HepG2 (cell line): ENCODE measurements at regions not wholly inside any gene's neighbourhood (a gene's known extent, or its start where the extent isn't known, plus 50 kb on each side); places are given as distances from the start of the nearest gene placed in this dataset.

Experiments used
- ATAC-seq: fragments of 200-7000 bp; cut with Tn5 transposase; 3 replicates; pipeline ENCODE4 v1.9.1; 2020; ENCODE audit warnings: mild to moderate bottlenecking, moderate library complexity
- BruUV-seq: library from RNA; stranded (reverse); fragments of 400-500 nt; replicated peaks from 2 replicates; lab custom pipeline; 2021; lab: Mats Ljungman, UMichigan
- CTCF ChIA-PET: fragments of 300-600 bp; formaldehyde crosslinking; extraction: SDS; loops from one replicate; lab custom pipeline; 2021; ENCODE audit warnings: low total read pairs, inconsistent platforms, low intra/inter-chr PET ratio; lab: Yijun Ruan, JAX
- POLR2A ChIA-PET: fragments of 350-600 bp; sonication (Branson Sonifier 250); formaldehyde crosslinking; loops from one replicate; lab custom pipeline; 2020; ENCODE audit warnings: antibody characterized with exemption, inconsistent platforms; lab: Yijun Ruan, JAX
- DNase-seq: peaks from one replicate; pipeline ENCODE4 v3.0.0-alpha.2; 2015; ENCODE audit warnings: low spot score
- FAIRE-seq: peaks from 3 replicates; lab custom pipeline; 2011; peaks lifted over from hg19 to GRCh38; lab: Jason Lieb, UNC
- H2AFZ ChIP-seq: one replicate; pipeline ENCODE4 v1.6.1; 2011; ENCODE audit warnings: low read length, inconsistent platforms
- H3K27ac ChIP-seq: fragments of 300-600 bp; 3 replicates; pipeline ENCODE4 v1.8.0; 2011; ENCODE audit warnings: mixed run types, mild to moderate bottlenecking, mixed read lengths, low read length, inconsistent platforms; ENCODE audit not compliant: insufficient read depth; ENCODE audit errors: extremely low read length
- H3K27me3 ChIP-seq, 2 experiments: fragments of 200-600 bp in 1 of 2; 2 replicates in 1 of 2; 3 replicates in 1 of 2; pipeline versions ENCODE4 v1.6.0 to v1.8.0; 2011; ENCODE audit warnings: low read length in 2 of 2, mild to moderate bottlenecking in 2 of 2, moderate library complexity in 2 of 2, inconsistent platforms in 1 of 2; ENCODE audit not compliant: insufficient read depth in 2 of 2, control insufficient read depth in 1 of 2
- H3K36me3 ChIP-seq, 2 experiments: fragments of 200-600 bp in 1 of 2; replicated peaks in 1 of 2; 2 replicates in 1 of 2; 3 replicates in 1 of 2; pipeline versions ENCODE4 v1.5.1 to v1.8.0; 2011; ENCODE audit warnings: low read length in 2 of 2, inconsistent platforms in 1 of 2; ENCODE audit not compliant: insufficient read depth in 2 of 2, control insufficient read depth in 1 of 2
- H3K4me1 ChIP-seq: 2 replicates; pipeline ENCODE4 v1.5.1; 2012; ENCODE audit warnings: low read length, inconsistent platforms; ENCODE audit not compliant: insufficient read depth
- H3K4me2 ChIP-seq: 2 replicates; pipeline ENCODE4 v1.6.0; 2011; ENCODE audit warnings: low read depth, low read length, inconsistent platforms
- H3K4me3 ChIP-seq, 3 experiments: fragments of 200-600 bp in 1 of 3; sonication (generic), shearing (Covaris generic) in 1 of 3; replicated peaks in 1 of 3; 2 replicates each; pipeline ENCODE4 v1.5.1; 2011 to 2016; ENCODE audit warnings: low read length in 3 of 3, inconsistent platforms in 2 of 3, low read depth in 2 of 3, mild to moderate bottlenecking in 2 of 3, control low read depth in 1 of 3, mixed read lengths in 1 of 3; ENCODE audit not compliant: insufficient read depth in 1 of 3
- H3K79me2 ChIP-seq: one replicate; pipeline ENCODE4 v1.6.1; 2011; ENCODE audit warnings: low read length, inconsistent platforms; ENCODE audit not compliant: insufficient read depth
- H3K9ac ChIP-seq: 2 replicates; pipeline ENCODE4 v1.6.0; 2011; ENCODE audit warnings: mild to moderate bottlenecking, low read depth, low read length, inconsistent platforms; ENCODE audit not compliant: insufficient read depth
- H3K9me3 ChIP-seq: 2 replicates; pipeline ENCODE4 v1.5.1; 2012; ENCODE audit warnings: mild to moderate bottlenecking, low read length
- H4K20me1 ChIP-seq: 2 replicates; pipeline ENCODE4 v1.6.0; 2011; ENCODE audit warnings: inconsistent platforms, mild to moderate bottlenecking, low read length, moderate library complexity; ENCODE audit not compliant: insufficient read depth
- BCL6 ChIP-seq: IDR thresholded peaks from 2 replicates; pipeline ENCODE4 v1.6.1; 2016; ENCODE audit warnings: missing genetic modification reagents, missing compliant biosample characterization
- HHEX ChIP-seq: IDR thresholded peaks from 2 replicates; pipeline ENCODE4 v1.6.1; 2016; ENCODE audit warnings: control low read depth
- ONECUT2 ChIP-seq: sonication (generic); formaldehyde crosslinking; IDR thresholded peaks from 2 replicates; pipeline ENCODE4 v1.4.0; 2020; ENCODE audit warnings: missing genetic modification reagents
- PAF1 ChIP-seq: IDR thresholded peaks from 2 replicates; pipeline ENCODE4 v1.6.1; 2016; ENCODE audit warnings: missing genetic modification reagents, missing compliant biosample characterization
- POGZ ChIP-seq: sonication (generic); formaldehyde crosslinking; IDR thresholded peaks from 2 replicates; pipeline ENCODE4 v1.4.0; 2020; ENCODE audit warnings: mild to moderate bottlenecking, missing genetic modification reagents
- ZFYVE20 ChIP-seq: sonication (generic); formaldehyde crosslinking; IDR thresholded peaks from 2 replicates; pipeline ENCODE4 v1.8.0; 2023; ENCODE audit warnings: low read depth, mild to moderate bottlenecking, moderate library complexity, missing genetic modification reagents, borderline replicate concordance
- ZNF121 ChIP-seq: sonication (generic); formaldehyde crosslinking; IDR thresholded peaks from 2 replicates; pipeline ENCODE4 v1.5.0; 2020; ENCODE audit warnings: mild to moderate bottlenecking, missing genetic modification reagents
- ZNF451 ChIP-seq: sonication (generic); formaldehyde crosslinking; IDR thresholded peaks from 2 replicates; pipeline ENCODE4 v1.5.0; 2020; ENCODE audit warnings: mild to moderate bottlenecking, missing genetic modification reagents
- WGBS: methylation state at CpG from one replicate; pipeline ENCODE4 v1.1.6; 2017; ENCODE audit warnings: low lambda C conversion rate; 5-methylcytosine and 5-hydroxymethylcytosine counted together
- in situ Hi-C: cut with HindIII; loops from 2 replicates; pipeline ENCODE4 v1.10.0; 2017; ENCODE audit warnings: low pct_unique_long_range_greater_than_20kb; ENCODE audit not compliant: extremely low pct_ligation_motif_present
- intact Hi-C: fragments of 100-400 bp; cut with micrococcal nuclease; formaldehyde crosslinking; loops from one replicate; pipeline ENCODE4 v1.10.0; 2022; ENCODE audit not compliant: unreplicated experiment
- TF ChIP-seq, protein P1 (sequence below): sonication (generic); formaldehyde crosslinking; IDR thresholded peaks from 2 replicates; pipeline ENCODE4 v1.5.0; 2020; ENCODE audit warnings: mild to moderate bottlenecking, missing genetic modification reagents, moderate library complexity
- TF ChIP-seq, protein P2 (sequence below): sonication (generic); formaldehyde crosslinking; IDR thresholded peaks from 2 replicates; pipeline ENCODE4 v1.5.1; 2020; ENCODE audit warnings: mild to moderate bottlenecking, missing genetic modification reagents, moderate library complexity
- TF ChIP-seq, protein P3 (sequence below): sonication (generic); formaldehyde crosslinking; conservative IDR thresholded peaks from 2 replicates; pipeline ENCODE4 v1.8.0; 2022; ENCODE audit warnings: low read depth, missing genetic modification reagents
- TF ChIP-seq, protein P4 (sequence below): sonication (generic); formaldehyde crosslinking; IDR thresholded peaks from 2 replicates; pipeline ENCODE4 v1.5.0; 2020; ENCODE audit warnings: missing genetic modification reagents

DNA sequence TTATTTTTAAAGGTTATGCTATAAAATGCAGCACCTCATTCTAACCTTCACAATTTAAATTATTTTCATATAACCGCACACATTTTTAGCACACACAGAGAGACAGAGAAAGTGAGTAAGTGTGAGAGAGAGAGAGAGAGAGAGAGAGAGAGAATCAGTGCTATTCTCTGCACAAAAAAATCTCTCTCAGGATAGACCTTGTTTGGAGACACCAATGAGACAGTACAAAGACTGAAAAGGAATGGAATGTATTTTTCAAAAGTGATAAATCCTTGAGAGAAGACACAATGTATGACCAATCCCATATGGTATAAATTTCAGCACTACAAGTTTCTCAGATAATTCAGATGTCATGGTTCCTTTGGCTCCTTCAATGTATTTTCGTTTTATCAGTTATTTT, 132.1 kb upstream of the PCDH18 start:
- Histone ChIP-seq H3K27me3 (no peaks in the 10 kb centered on the region), H3K9ac (no peak overlapping the region), H2AFZ (no peak overlapping the region), H3K4me2 (no peak overlapping the region), H3K27ac (no peak overlapping the region), H3K4me3 (no peak overlapping the region), H3K9me3 (no peaks in the 10 kb centered on the region), H3K79me2 (no peaks in the 10 kb centered on the region), H3K4me1 (no peaks in the 10 kb centered on the region), H4K20me1 (no peaks in the 10 kb centered on the region; the same call in 1 of the 2 replicates), H3K36me3 (no peaks in the 10 kb centered on the region)
- ChIA-PET CTCF (no interaction called here), POLR2A (no interaction called here)
- in situ Hi-C loops, result no loop called here
- no peak for DNase-seq
- no peak for FAIRE-seq
- no peak for ATAC-seq
- 27% methylated on average over 2 of the region's 2 CpGs for WGBS
- no TSS peak for BruUV-seq
- intact Hi-C loops, result no loop called here
- TF ChIP-seq BCL6 (CRISPR knock-in tag) (no peak), HHEX (CRISPR knock-in tag) (no peak), ZNF451 (CRISPR knock-in tag) (no peak), ZNF121 (CRISPR knock-in tag) (no peak), PAF1 (CRISPR knock-in tag) (no peak), POGZ (CRISPR knock-in tag) (no peak), ONECUT2 (CRISPR knock-in tag) (no peak), ZFYVE20 (CRISPR knock-in tag) (no peak)
- TF ChIP-seq, protein P1, sequence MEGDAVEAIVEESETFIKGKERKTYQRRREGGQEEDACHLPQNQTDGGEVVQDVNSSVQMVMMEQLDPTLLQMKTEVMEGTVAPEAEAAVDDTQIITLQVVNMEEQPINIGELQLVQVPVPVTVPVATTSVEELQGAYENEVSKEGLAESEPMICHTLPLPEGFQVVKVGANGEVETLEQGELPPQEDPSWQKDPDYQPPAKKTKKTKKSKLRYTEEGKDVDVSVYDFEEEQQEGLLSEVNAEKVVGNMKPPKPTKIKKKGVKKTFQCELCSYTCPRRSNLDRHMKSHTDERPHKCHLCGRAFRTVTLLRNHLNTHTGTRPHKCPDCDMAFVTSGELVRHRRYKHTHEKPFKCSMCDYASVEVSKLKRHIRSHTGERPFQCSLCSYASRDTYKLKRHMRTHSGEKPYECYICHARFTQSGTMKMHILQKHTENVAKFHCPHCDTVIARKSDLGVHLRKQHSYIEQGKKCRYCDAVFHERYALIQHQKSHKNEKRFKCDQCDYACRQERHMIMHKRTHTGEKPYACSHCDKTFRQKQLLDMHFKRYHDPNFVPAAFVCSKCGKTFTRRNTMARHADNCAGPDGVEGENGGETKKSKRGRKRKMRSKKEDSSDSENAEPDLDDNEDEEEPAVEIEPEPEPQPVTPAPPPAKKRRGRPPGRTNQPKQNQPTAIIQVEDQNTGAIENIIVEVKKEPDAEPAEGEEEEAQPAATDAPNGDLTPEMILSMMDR (CRISPR knock-in tag), result no peak
- TF ChIP-seq, protein P2, sequence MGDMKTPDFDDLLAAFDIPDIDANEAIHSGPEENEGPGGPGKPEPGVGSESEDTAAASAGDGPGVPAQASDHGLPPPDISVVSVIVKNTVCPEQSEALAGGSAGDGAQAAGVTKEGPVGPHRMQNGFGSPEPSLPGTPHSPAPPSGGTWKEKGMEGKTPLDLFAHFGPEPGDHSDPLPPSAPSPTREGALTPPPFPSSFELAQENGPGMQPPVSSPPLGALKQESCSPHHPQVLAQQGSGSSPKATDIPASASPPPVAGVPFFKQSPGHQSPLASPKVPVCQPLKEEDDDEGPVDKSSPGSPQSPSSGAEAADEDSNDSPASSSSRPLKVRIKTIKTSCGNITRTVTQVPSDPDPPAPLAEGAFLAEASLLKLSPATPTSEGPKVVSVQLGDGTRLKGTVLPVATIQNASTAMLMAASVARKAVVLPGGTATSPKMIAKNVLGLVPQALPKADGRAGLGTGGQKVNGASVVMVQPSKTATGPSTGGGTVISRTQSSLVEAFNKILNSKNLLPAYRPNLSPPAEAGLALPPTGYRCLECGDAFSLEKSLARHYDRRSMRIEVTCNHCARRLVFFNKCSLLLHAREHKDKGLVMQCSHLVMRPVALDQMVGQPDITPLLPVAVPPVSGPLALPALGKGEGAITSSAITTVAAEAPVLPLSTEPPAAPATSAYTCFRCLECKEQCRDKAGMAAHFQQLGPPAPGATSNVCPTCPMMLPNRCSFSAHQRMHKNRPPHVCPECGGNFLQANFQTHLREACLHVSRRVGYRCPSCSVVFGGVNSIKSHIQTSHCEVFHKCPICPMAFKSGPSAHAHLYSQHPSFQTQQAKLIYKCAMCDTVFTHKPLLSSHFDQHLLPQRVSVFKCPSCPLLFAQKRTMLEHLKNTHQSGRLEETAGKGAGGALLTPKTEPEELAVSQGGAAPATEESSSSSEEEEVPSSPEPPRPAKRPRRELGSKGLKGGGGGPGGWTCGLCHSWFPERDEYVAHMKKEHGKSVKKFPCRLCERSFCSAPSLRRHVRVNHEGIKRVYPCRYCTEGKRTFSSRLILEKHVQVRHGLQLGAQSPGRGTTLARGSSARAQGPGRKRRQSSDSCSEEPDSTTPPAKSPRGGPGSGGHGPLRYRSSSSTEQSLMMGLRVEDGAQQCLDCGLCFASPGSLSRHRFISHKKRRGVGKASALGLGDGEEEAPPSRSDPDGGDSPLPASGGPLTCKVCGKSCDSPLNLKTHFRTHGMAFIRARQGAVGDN, result no peak
- TF ChIP-seq, protein P3, sequence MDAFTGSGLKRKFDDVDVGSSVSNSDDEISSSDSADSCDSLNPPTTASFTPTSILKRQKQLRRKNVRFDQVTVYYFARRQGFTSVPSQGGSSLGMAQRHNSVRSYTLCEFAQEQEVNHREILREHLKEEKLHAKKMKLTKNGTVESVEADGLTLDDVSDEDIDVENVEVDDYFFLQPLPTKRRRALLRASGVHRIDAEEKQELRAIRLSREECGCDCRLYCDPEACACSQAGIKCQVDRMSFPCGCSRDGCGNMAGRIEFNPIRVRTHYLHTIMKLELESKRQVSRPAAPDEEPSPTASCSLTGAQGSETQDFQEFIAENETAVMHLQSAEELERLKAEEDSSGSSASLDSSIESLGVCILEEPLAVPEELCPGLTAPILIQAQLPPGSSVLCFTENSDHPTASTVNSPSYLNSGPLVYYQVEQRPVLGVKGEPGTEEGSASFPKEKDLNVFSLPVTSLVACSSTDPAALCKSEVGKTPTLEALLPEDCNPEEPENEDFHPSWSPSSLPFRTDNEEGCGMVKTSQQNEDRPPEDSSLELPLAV (CRISPR knock-in tag), result no peak
- TF ChIP-seq, protein P4, sequence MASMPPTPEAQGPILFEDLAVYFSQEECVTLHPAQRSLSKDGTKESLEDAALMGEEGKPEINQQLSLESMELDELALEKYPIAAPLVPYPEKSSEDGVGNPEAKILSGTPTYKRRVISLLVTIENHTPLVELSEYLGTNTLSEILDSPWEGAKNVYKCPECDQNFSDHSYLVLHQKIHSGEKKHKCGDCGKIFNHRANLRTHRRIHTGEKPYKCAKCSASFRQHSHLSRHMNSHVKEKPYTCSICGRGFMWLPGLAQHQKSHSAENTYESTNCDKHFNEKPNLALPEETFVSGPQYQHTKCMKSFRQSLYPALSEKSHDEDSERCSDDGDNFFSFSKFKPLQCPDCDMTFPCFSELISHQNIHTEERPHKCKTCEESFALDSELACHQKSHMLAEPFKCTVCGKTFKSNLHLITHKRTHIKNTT (CRISPR knock-in tag), result no peak
